ENCODE measurements at regions not wholly inside any gene's neighbourhood (a gene's known extent, or its start where the extent isn't known, plus 50 kb on each side); places are given as distances from the start of the nearest gene placed in this dataset.
"Not testable (repeated sequence)": the region's sequence is repeated elsewhere in the genome, so short reads cannot be mapped to it uniquely, and the experiment has no call there.

DNA sequence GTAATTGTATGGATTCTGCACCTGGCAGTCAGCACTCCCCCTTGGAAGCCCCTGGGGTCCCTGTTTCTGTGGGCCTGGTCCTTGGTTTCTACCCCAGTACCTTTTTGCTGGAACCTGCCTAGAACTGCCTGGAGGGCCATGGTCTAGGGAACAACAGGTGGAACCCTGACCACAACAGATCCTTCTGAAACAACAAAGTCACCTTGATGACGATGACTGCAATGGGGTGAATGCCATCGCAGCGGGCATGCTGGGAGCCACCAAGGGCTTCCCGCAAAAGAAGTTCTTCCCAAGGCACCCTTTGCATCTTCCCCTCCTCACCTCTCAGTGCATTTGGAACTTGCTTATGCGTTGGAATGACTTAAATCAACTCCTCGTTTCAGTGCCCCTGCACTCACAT lies 129.0 kb upstream of the OR4C13 start:
- TF ChIP-seq, protein P1, sequence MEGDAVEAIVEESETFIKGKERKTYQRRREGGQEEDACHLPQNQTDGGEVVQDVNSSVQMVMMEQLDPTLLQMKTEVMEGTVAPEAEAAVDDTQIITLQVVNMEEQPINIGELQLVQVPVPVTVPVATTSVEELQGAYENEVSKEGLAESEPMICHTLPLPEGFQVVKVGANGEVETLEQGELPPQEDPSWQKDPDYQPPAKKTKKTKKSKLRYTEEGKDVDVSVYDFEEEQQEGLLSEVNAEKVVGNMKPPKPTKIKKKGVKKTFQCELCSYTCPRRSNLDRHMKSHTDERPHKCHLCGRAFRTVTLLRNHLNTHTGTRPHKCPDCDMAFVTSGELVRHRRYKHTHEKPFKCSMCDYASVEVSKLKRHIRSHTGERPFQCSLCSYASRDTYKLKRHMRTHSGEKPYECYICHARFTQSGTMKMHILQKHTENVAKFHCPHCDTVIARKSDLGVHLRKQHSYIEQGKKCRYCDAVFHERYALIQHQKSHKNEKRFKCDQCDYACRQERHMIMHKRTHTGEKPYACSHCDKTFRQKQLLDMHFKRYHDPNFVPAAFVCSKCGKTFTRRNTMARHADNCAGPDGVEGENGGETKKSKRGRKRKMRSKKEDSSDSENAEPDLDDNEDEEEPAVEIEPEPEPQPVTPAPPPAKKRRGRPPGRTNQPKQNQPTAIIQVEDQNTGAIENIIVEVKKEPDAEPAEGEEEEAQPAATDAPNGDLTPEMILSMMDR (IDR thresholded peaks at IDR 0.05): not testable (repeated sequence)
- not testable (repeated sequence) for TF ChIP-seq EP300, POLR2A (IDR thresholded peaks at IDR 0.05)
